ENCODE measurements at regions not wholly inside any gene's neighbourhood (a gene's known extent, or its start where the extent isn't known, plus 50 kb on each side); places are given as distances from the start of the nearest gene placed in this dataset.

GRCh38 chrX:6313356-6313755 is 84.7 kb upstream of the NLGN4X start:
- DNase-seq: no peak

GRCh38 chrX:6311540-6311939 is 82.9 kb upstream of the NLGN4X start:
- DNase-seq: no peak

- DNase-seq: no peak
Observed at GRCh38 chrX:6307156-6307555, 78.5 kb upstream of the NLGN4X start.

GRCh38 chrX:6299724-6300123 is 71.1 kb upstream of the NLGN4X start:
- no peak for DNase-seq

GRCh38 chrX:6293716-6294115 is 65.0 kb upstream of the NLGN4X start:
- DNase-seq: no peak

- DNase-seq: no peak
Observed at GRCh38 chrX:6292599-6292998, 63.9 kb upstream of the NLGN4X start.

GRCh38 chrX:6291444-6291843 is 62.8 kb upstream of the NLGN4X start:
- DNase-seq: peak; percentile 23

GRCh38 chrX:6283826-6284225 is 55.2 kb upstream of the NLGN4X start:
- no peak for DNase-seq

GRCh38 chrX:6279277-6279909 is 50.7 kb upstream of the NLGN4X start:
- DNase-seq: no peak

Measured in renal pelvis (tissue), 1 donor.